SK-N-SH (cell line): ENCODE measurements at regions not wholly inside any gene's neighbourhood (a gene's known extent, or its start where the extent isn't known, plus 50 kb on each side); places are given as distances from the start of the nearest gene placed in this dataset.

Experiments
- CTCF ChIP-seq: fragments of 200-600 bp; sonication (generic); IDR thresholded peaks from 2 replicates; pipeline ENCODE4 v1.6.1; 2017; ENCODE audit warnings: antibody characterized with exemption, mild to moderate bottlenecking, moderate library complexity
- MAX ChIP-seq: IDR thresholded peaks from 2 replicates; pipeline ENCODE4 v1.4.0; 2012; ENCODE audit warnings: low read depth
- NFIC ChIP-seq: IDR thresholded peaks from 2 replicates; pipeline ENCODE4 v1.4.0; 2012; ENCODE audit warnings: borderline replicate concordance
- NRF1 ChIP-seq: IDR thresholded peaks from 2 replicates; pipeline ENCODE4 v1.6.1; 2012; ENCODE audit warnings: low read depth, mild to moderate bottlenecking, low read length
- PBX3 ChIP-seq: IDR thresholded peaks from 2 replicates; pipeline ENCODE4; 2012
- POLR2AphosphoS5 ChIP-seq: IDR thresholded peaks from 2 replicates; pipeline ENCODE4 v1.6.1; 2012; ENCODE audit warnings: low read depth, low read length
- RAD21 ChIP-seq: IDR thresholded peaks from 2 replicates; pipeline ENCODE4 v1.6.1; 2012; ENCODE audit warnings: mild to moderate bottlenecking, low read length
- REST ChIP-seq: IDR thresholded peaks from 2 replicates; pipeline ENCODE4 v1.6.1; 2012; ENCODE audit warnings: mild to moderate bottlenecking, low read depth, low read length, moderate library complexity
- SIN3A ChIP-seq: IDR thresholded peaks from 2 replicates; pipeline ENCODE4 v1.6.1; 2012; ENCODE audit warnings: low read depth, mild to moderate bottlenecking, low read length, moderate library complexity, borderline replicate concordance
- USF1 ChIP-seq: IDR thresholded peaks from 2 replicates; pipeline ENCODE4 v1.4.0; 2012; ENCODE audit warnings: low read depth, borderline replicate concordance
- USF2 ChIP-seq: fragments of 150-350 bp; IDR thresholded peaks from 2 replicates; pipeline ENCODE4 v1.6.1; 2017; ENCODE audit warnings: antibody characterized with exemption, low read length, low read depth, borderline replicate concordance

GRCh38 chrX:16240231-16240905, 73.1 kb downstream of the MAGEB17 start:
- TF ChIP-seq REST (no peak), SIN3A (no peak), RAD21 (no peak), USF1 (no peak), NFIC (no peak), USF2 (no peak), MAX (no peak), POLR2AphosphoS5 (no peak), CTCF (no peak), PBX3 (no peak), NRF1 (no peak)
